ENCODE measurements at regions not wholly inside any gene's neighbourhood (a gene's known extent, or its start where the extent isn't known, plus 50 kb on each side); places are given as distances from the start of the nearest gene placed in this dataset.

GRCh38 chr9:29609282-29609681, 2036.0 kb upstream of the C9orf72 start:
- TF ChIP-seq, protein P1, sequence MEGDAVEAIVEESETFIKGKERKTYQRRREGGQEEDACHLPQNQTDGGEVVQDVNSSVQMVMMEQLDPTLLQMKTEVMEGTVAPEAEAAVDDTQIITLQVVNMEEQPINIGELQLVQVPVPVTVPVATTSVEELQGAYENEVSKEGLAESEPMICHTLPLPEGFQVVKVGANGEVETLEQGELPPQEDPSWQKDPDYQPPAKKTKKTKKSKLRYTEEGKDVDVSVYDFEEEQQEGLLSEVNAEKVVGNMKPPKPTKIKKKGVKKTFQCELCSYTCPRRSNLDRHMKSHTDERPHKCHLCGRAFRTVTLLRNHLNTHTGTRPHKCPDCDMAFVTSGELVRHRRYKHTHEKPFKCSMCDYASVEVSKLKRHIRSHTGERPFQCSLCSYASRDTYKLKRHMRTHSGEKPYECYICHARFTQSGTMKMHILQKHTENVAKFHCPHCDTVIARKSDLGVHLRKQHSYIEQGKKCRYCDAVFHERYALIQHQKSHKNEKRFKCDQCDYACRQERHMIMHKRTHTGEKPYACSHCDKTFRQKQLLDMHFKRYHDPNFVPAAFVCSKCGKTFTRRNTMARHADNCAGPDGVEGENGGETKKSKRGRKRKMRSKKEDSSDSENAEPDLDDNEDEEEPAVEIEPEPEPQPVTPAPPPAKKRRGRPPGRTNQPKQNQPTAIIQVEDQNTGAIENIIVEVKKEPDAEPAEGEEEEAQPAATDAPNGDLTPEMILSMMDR (IDR thresholded peaks at IDR 0.05; ENCODE audit: low read depth, low read length) = no peak
- no peak for TF ChIP-seq EZH2phosphoT487 (IDR thresholded peaks at IDR 0.05; ENCODE audit: low read depth)
